Coronary artery (tissue), 2 donors: ENCODE measurements at regions not wholly inside any gene's neighbourhood (a gene's known extent, or its start where the extent isn't known, plus 50 kb on each side); places are given as distances from the start of the nearest gene placed in this dataset.

Source experiments
- DNase-seq: peaks from one replicate; pipeline ENCODE4 v3.0.0-alpha.2; 2017; ENCODE audit warnings: low spot score
- H3K27ac ChIP-seq, 2 donors: fragments of 200-600 bp; sonication (generic); one replicate each; pipeline ENCODE4 v1.5.1; 2016 to 2019
- H3K4me3 ChIP-seq: fragments of 200-600 bp; sonication (generic); 2 replicates; pipeline ENCODE4 v1.5.1; 2016; ENCODE audit warnings: mild to moderate bottlenecking, moderate library complexity
- CTCF ChIP-seq: fragments of 200-600 bp; sonication (generic); IDR thresholded peaks from one replicate; pipeline ENCODE4 v1.5.1; 2019; ENCODE audit warnings: antibody characterized with exemption

- no peak for TF ChIP-seq CTCF
- DNase-seq, result no peak
- H3K27ac ChIP-seq, result no peak overlapping the region
- no peak overlapping the region for H3K4me3 ChIP-seq
These were observed 75.0 kb upstream of the GNPDA2 start for GRCh38 chr4:44801384-44801783.

GRCh38 chr4:44791831-44792230 is 65.5 kb upstream of the GNPDA2 start:
- no peak overlapping the region for H3K4me3 ChIP-seq
- no peak overlapping the region for H3K27ac ChIP-seq
- no peak for TF ChIP-seq CTCF
- no peak for DNase-seq

DNA sequence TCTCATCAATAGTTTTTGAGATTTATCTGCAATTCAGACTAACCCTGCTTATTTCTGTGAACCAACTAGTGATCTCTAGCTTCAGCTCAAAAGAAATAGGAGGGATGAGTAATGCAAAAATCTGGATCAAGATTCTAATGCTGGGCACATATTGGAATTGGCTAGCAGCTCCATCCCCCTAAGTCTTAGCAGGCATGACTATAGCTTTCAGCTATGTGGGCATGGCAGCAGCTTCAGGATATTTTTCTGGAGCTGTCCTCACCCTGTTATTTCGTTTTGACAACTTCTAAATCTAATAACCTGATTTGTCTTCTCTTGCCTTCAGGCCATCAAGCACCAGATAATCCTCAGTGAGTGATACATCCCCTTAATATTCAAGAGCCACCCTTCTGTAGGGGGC is 50.8 kb upstream of the GNPDA2 start:
- DNase-seq, result no peak
- no peak for TF ChIP-seq CTCF
- Histone ChIP-seq H3K4me3 (no peak overlapping the region), H3K27ac (no peak overlapping the region)
